ENCODE measurements at regions not wholly inside any gene's neighbourhood (a gene's known extent, or its start where the extent isn't known, plus 50 kb on each side); places are given as distances from the start of the nearest gene placed in this dataset.
"Not testable (repeated sequence)": the region's sequence is repeated elsewhere in the genome, so short reads cannot be mapped to it uniquely, and the experiment has no call there.

- H3K4me3 ChIP-seq: no peak overlapping the region
- H3K27me3 ChIP-seq: no peaks in the 10 kb centered on the region
- no peak for DNase-seq (ENCODE audit: low spot score in 2 of 2)
- 69% methylated on average over 2 of the region's 2 CpGs for WGBS, 2 donors
- no peaks in the 10 kb centered on the region for H3K36me3 ChIP-seq
- no peak for TF ChIP-seq EP300 (IDR thresholded peaks at IDR 0.05)
- TF ChIP-seq POLR2A (IDR thresholded peaks at IDR 0.05): no peak
- no peak for TF ChIP-seq CTCF (IDR thresholded peaks at IDR 0.05)
- H3K27ac ChIP-seq: no peak overlapping the region
- peaks cover 0 to 3% (median 0%) of the 10 kb centered on the region in 4 donors for H3K9me3 ChIP-seq
- H3K4me1 ChIP-seq: peaks cover 0 to 6% (median 0%) of the 10 kb centered on the region in 4 donors
These were observed 80.3 kb downstream of the EBLN1 start for GRCh38 chr10:22137542-22137941.

- no peak for DNase-seq (ENCODE audit: low spot score in 2 of 2)
- no peak for TF ChIP-seq EP300 (IDR thresholded peaks at IDR 0.05)
- no peak for TF ChIP-seq POLR2A (IDR thresholded peaks at IDR 0.05)
- no peak for TF ChIP-seq CTCF (IDR thresholded peaks at IDR 0.05)
- Histone ChIP-seq H3K27ac (no peak overlapping the region), H3K36me3 (no peaks in the 10 kb centered on the region), H3K4me1 (peaks cover 0 to 6% (median 0%) of the 10 kb centered on the region in 4 donors), H3K4me3 (no peak overlapping the region), H3K27me3 (no peaks in the 10 kb centered on the region), H3K9me3 (peaks cover 0 to 3% (median 0%) of the 10 kb centered on the region in 4 donors)
- WGBS, 2 donors: 77 to 78% methylated on average over 9 of the region's 9 CpGs
These were observed 82.2 kb downstream of the EBLN1 start for GRCh38 chr10:22135591-22135990.

GRCh38 chr10:22133749-22134624 lies 83.8 kb downstream of the EBLN1 start:
- no peak for DNase-seq (ENCODE audit: low spot score in 2 of 2)
- Histone ChIP-seq H3K36me3 (no peaks in the 10 kb centered on the region), H3K27me3 (no peaks in the 10 kb centered on the region), H3K9me3 (peaks cover 0 to 2% (median 0%) of the 10 kb centered on the region in 4 donors), H3K4me1 (peaks cover 0 to 6% (median 0%) of the 10 kb centered on the region in 4 donors), H3K4me3 (no peak overlapping the region), H3K27ac (no peak overlapping the region)
- TF ChIP-seq CTCF (IDR thresholded peaks at IDR 0.05): no peak
- TF ChIP-seq EP300 (IDR thresholded peaks at IDR 0.05): no peak
- no peak for TF ChIP-seq POLR2A (IDR thresholded peaks at IDR 0.05)
- WGBS, 2 donors: 33 to 36% methylated on average over 11 of the region's 11 CpGs

- H3K27ac ChIP-seq; H3K36me3 ChIP-seq; H3K27me3 ChIP-seq; DNase-seq (ENCODE audit: low spot score in 2 of 2); H3K9me3 ChIP-seq; H3K4me1 ChIP-seq; H3K4me3 ChIP-seq: not testable (repeated sequence)
- 82 to 84% methylated on average over 6 of the region's 6 CpGs for WGBS, 2 donors
These were observed 87.0 kb downstream of the EBLN1 start for GRCh38 chr10:22130824-22131223.

- 96% methylated on average over 22 of the region's 22 CpGs for WGBS, 2 donors
- H3K4me3 ChIP-seq: not testable (repeated sequence)
These were observed 88.2 kb downstream of the EBLN1 start for GRCh38 chr10:22129612-22130011.

GRCh38 chr10:22121181-22121580 lies 96.6 kb downstream of the EBLN1 start:
- H3K4me1 ChIP-seq; DNase-seq (ENCODE audit: low spot score in 2 of 2); H3K27ac ChIP-seq; H3K36me3 ChIP-seq; H3K27me3 ChIP-seq; H3K4me3 ChIP-seq: not testable (repeated sequence)
- WGBS, 2 donors: 85% methylated on average over 3 of the region's 3 CpGs
- peaks cover 0 to 17% (median 1%) of the 10 kb centered on the region in 4 donors for H3K9me3 ChIP-seq

More at GRCh38 chr10:22129612-22130011, 88.2 kb downstream of the EBLN1 start:
- not testable (repeated sequence) for H3K27ac ChIP-seq; H3K4me1 ChIP-seq; H3K27me3 ChIP-seq; H3K9me3 ChIP-seq; H3K36me3 ChIP-seq; DNase-seq (ENCODE audit: low spot score in 2 of 2)

- peaks cover 0 to 17% (median 1%) of the 10 kb centered on the region in 4 donors for H3K9me3 ChIP-seq
- WGBS, 2 donors: 76 to 83% methylated on average over 1 of the region's 1 CpG
- DNase-seq (ENCODE audit: low spot score in 2 of 2); H3K36me3 ChIP-seq; H3K27ac ChIP-seq; H3K4me3 ChIP-seq; H3K4me1 ChIP-seq; H3K27me3 ChIP-seq: not testable (repeated sequence)
These were observed 97.7 kb downstream of the EBLN1 start for GRCh38 chr10:22120072-22120471.

- 92 to 99% methylated on average over 5 of the region's 5 CpGs for WGBS, 2 donors
- H3K4me3 ChIP-seq; H3K36me3 ChIP-seq; H3K4me1 ChIP-seq; H3K27me3 ChIP-seq; DNase-seq (ENCODE audit: low spot score in 2 of 2); H3K27ac ChIP-seq: not testable (repeated sequence)
- H3K9me3 ChIP-seq: peaks cover 0 to 17% (median 1%) of the 10 kb centered on the region in 4 donors
These were observed 98.2 kb downstream of the EBLN1 start for GRCh38 chr10:22119575-22119974.
